ENCODE measurements at regions not wholly inside any gene's neighbourhood (a gene's known extent, or its start where the extent isn't known, plus 50 kb on each side); places are given as distances from the start of the nearest gene placed in this dataset.

DNA sequence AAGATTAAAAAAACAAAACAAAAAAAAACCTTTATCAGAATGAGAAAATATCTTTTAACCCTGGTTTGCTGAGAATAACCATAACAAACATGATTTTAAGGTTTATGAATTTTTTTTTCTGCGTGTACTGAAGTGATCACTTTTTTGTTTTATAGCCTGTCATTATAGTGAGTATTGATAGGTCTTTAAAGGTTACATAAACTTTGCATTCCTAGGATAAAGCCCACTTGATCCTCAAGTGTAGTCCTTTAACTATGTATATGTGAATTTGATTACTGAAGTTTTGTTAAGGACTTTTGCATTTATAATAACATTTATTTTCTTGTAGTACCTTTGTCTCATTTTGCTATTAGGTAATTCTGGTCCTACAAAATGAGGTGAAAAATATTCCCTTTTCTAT lies 709.8 kb upstream of the PCDH20 start:
- CTCF ChIA-PET = no interaction called here
- H3K36me3 ChIP-seq (ENCODE audit: control insufficient read depth in 1 of 2, insufficient read depth in 2 of 2, low read length in 2 of 2) = no peaks in the 10 kb centered on the region

More for the DNA sequence above, 709.8 kb upstream of the PCDH20 start:
- no peaks in the 10 kb centered on the region for H3K27me3 ChIP-seq (ENCODE audit: insufficient read depth, low read length)
- H3K79me2 ChIP-seq (ENCODE audit: insufficient read depth, low read length) = no peaks in the 10 kb centered on the region
- no peak overlapping the region for H2AFZ ChIP-seq (ENCODE audit: low read depth, low read length, poor library complexity, severe bottlenecking)
- no peak for DNase-seq (ENCODE audit: low read depth, low spot score)
- no peaks in the 10 kb centered on the region for H3K4me1 ChIP-seq (ENCODE audit: control insufficient read depth in 1 of 2, insufficient read depth in 2 of 2, low read length in 2 of 2)
- no peak overlapping the region for H3K4me2 ChIP-seq (ENCODE audit: low read length)
- H3K9me3 ChIP-seq (ENCODE audit: control insufficient read depth in 1 of 2, insufficient read depth in 1 of 2, low read depth in 1 of 2, low read length in 2 of 2) = no peaks in the 10 kb centered on the region
- TF ChIP-seq RAD21 (IDR thresholded peaks at IDR 0.05; ENCODE audit: low read depth) (no peak), POLR2A (IDR thresholded peaks at IDR 0.05; ENCODE audit: borderline replicate concordance, extremely low read depth, insufficient read depth, insufficient read length) (no peak), CBX3 (IDR thresholded peaks at IDR 0.05; ENCODE audit: low read depth) (no peak), ZNF274 (IDR thresholded peaks at IDR 0.05; ENCODE audit: low read depth, low read length) (no peak), EZH2 (IDR thresholded peaks at IDR 0.05) (no peak), ELF1 (IDR thresholded peaks at IDR 0.05; ENCODE audit: borderline replicate concordance, low read depth) (no peak), CEBPB (IDR thresholded peaks at IDR 0.05; ENCODE audit: low read depth) (no peak), FOSL1 (IDR thresholded peaks at IDR 0.05; ENCODE audit: low read depth) (no peak), TCF7L2 (IDR thresholded peaks at IDR 0.05; ENCODE audit: borderline replicate concordance, extremely low read depth, insufficient read depth, insufficient read length) (no peak), YY1 (IDR thresholded peaks at IDR 0.05; ENCODE audit: extremely low read depth, insufficient replicate concordance, low read depth, low read length) (no peak), POLR2AphosphoS5 (IDR thresholded peaks at IDR 0.05; ENCODE audit: low read depth, low read length) (no peak), EGR1 (IDR thresholded peaks at IDR 0.05; ENCODE audit: low read depth) (no peak), ZFX (IDR thresholded peaks at IDR 0.05) (no peak), SRF (IDR thresholded peaks at IDR 0.05; ENCODE audit: low read depth) (no peak)
- TF ChIP-seq, protein P1, sequence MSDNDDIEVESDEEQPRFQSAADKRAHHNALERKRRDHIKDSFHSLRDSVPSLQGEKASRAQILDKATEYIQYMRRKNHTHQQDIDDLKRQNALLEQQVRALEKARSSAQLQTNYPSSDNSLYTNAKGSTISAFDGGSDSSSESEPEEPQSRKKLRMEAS (IDR thresholded peaks at IDR 0.05) = no peak
- TF ChIP-seq, protein P2, sequence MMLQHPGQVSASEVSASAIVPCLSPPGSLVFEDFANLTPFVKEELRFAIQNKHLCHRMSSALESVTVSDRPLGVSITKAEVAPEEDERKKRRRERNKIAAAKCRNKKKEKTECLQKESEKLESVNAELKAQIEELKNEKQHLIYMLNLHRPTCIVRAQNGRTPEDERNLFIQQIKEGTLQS (IDR thresholded peaks at IDR 0.05) = no peak
- TF ChIP-seq, protein P3, sequence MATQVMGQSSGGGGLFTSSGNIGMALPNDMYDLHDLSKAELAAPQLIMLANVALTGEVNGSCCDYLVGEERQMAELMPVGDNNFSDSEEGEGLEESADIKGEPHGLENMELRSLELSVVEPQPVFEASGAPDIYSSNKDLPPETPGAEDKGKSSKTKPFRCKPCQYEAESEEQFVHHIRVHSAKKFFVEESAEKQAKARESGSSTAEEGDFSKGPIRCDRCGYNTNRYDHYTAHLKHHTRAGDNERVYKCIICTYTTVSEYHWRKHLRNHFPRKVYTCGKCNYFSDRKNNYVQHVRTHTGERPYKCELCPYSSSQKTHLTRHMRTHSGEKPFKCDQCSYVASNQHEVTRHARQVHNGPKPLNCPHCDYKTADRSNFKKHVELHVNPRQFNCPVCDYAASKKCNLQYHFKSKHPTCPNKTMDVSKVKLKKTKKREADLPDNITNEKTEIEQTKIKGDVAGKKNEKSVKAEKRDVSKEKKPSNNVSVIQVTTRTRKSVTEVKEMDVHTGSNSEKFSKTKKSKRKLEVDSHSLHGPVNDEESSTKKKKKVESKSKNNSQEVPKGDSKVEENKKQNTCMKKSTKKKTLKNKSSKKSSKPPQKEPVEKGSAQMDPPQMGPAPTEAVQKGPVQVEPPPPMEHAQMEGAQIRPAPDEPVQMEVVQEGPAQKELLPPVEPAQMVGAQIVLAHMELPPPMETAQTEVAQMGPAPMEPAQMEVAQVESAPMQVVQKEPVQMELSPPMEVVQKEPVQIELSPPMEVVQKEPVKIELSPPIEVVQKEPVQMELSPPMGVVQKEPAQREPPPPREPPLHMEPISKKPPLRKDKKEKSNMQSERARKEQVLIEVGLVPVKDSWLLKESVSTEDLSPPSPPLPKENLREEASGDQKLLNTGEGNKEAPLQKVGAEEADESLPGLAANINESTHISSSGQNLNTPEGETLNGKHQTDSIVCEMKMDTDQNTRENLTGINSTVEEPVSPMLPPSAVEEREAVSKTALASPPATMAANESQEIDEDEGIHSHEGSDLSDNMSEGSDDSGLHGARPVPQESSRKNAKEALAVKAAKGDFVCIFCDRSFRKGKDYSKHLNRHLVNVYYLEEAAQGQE (IDR thresholded peaks at IDR 0.05; ENCODE audit: low read depth) = no peak
- TF ChIP-seq, protein P4, sequence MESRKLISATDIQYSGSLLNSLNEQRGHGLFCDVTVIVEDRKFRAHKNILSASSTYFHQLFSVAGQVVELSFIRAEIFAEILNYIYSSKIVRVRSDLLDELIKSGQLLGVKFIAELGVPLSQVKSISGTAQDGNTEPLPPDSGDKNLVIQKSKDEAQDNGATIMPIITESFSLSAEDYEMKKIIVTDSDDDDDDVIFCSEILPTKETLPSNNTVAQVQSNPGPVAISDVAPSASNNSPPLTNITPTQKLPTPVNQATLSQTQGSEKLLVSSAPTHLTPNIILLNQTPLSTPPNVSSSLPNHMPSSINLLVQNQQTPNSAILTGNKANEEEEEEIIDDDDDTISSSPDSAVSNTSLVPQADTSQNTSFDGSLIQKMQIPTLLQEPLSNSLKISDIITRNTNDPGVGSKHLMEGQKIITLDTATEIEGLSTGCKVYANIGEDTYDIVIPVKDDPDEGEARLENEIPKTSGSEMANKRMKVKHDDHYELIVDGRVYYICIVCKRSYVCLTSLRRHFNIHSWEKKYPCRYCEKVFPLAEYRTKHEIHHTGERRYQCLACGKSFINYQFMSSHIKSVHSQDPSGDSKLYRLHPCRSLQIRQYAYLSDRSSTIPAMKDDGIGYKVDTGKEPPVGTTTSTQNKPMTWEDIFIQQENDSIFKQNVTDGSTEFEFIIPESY (IDR thresholded peaks at IDR 0.05; ENCODE audit: extremely low read depth, insufficient replicate concordance, low read length) = no peak
- no TSS peak for BruUV-seq (replicated peaks)
- no peak for ATAC-seq
- H3K27ac ChIP-seq (ENCODE audit: low read depth, low read length) = no peak overlapping the region
- ChIA-PET RAD21 (ENCODE audit: low non-redundant PET in 1 of 2, low total read pairs in 2 of 2, uncharacterized antibody in 2 of 2, unreplicated experiment in 2 of 2) (no interaction called here), POLR2A (no interaction called here)
- H3K9ac ChIP-seq (ENCODE audit: low read length) = no peak overlapping the region
- no peaks in the 10 kb centered on the region for H4K20me1 ChIP-seq (ENCODE audit: insufficient read depth)
- H3K4me3 ChIP-seq (replicated peaks in 1 of 2; ENCODE audit: low read depth in 1 of 2, low read length in 2 of 2) = no peak overlapping the region
- intact Hi-C loops (cut with micrococcal nuclease) = no loop called here
- H3K9me2 ChIP-seq (ENCODE audit: insufficient read depth) = no peaks in the 10 kb centered on the region

Data from HCT116 (cell line).